ENCODE measurements at regions not wholly inside any gene's neighbourhood (a gene's known extent, or its start where the extent isn't known, plus 50 kb on each side); places are given as distances from the start of the nearest gene placed in this dataset.

DNA sequence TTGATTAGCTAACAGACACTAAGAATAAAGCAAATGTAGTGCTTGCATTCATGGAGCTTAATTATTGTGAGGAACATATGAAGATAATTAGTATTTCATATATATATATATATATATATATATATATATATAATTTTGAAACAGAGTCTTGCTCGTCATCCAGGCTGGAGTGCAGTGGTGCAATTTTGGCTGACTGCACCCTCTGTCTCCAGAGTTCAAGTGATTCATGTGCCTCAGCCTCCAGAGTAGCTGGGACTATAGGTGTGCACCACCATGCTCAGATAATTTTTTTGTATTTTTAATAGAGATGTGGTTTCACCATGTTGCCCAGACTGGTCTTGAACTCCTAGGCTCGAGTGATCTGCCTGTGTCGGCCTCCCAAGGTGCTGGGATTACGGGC, 1091.6 kb upstream of the TMEM132C start:
- no peak overlapping the region for H3K4me2 ChIP-seq
- Mint-ChIP-seq H3K27me3 (ENCODE audit: insufficient read depth, low read depth) (peaks cover 11% of the 10 kb centered on the region), H3K36me3 (no peaks in the 10 kb centered on the region), H3K4me3 (no peak overlapping the region), H3K9me3 (peaks cover 16% of the 10 kb centered on the region), H3K4me1 (peaks cover 2% of the 10 kb centered on the region), H3K27ac (no peak overlapping the region)
- no peak overlapping the region for H3K9ac ChIP-seq
- TF ChIP-seq, protein P1, sequence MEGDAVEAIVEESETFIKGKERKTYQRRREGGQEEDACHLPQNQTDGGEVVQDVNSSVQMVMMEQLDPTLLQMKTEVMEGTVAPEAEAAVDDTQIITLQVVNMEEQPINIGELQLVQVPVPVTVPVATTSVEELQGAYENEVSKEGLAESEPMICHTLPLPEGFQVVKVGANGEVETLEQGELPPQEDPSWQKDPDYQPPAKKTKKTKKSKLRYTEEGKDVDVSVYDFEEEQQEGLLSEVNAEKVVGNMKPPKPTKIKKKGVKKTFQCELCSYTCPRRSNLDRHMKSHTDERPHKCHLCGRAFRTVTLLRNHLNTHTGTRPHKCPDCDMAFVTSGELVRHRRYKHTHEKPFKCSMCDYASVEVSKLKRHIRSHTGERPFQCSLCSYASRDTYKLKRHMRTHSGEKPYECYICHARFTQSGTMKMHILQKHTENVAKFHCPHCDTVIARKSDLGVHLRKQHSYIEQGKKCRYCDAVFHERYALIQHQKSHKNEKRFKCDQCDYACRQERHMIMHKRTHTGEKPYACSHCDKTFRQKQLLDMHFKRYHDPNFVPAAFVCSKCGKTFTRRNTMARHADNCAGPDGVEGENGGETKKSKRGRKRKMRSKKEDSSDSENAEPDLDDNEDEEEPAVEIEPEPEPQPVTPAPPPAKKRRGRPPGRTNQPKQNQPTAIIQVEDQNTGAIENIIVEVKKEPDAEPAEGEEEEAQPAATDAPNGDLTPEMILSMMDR (IDR thresholded peaks at IDR 0.05), result no peak
- TF ChIP-seq EZH2 (IDR thresholded peaks at IDR 0.05), result no peak
- TF ChIP-seq EZH2phosphoT487 (IDR thresholded peaks at IDR 0.05), result no peak
- no peaks in the 10 kb centered on the region for H3F3A ChIP-seq (ENCODE audit: low read depth)
- H2AFZ ChIP-seq (replicated peaks), result no peak overlapping the region
- no peak for DNase-seq (ENCODE audit: low spot score)
- no peaks in the 10 kb centered on the region for H4K20me1 ChIP-seq (ENCODE audit: low read depth)
- H3K27me3 ChIP-seq, result no peaks in the 10 kb centered on the region
- H3K4me1 ChIP-seq, result no peaks in the 10 kb centered on the region
- no peak overlapping the region for H3K27ac ChIP-seq
- H3K9me3 ChIP-seq (ENCODE audit: low read depth), result no peaks in the 10 kb centered on the region
- no peaks in the 10 kb centered on the region for H3K36me3 ChIP-seq
- H3K79me2 ChIP-seq (ENCODE audit: low read depth), result no peaks in the 10 kb centered on the region
- no peak overlapping the region for H3K4me3 ChIP-seq

DNA sequence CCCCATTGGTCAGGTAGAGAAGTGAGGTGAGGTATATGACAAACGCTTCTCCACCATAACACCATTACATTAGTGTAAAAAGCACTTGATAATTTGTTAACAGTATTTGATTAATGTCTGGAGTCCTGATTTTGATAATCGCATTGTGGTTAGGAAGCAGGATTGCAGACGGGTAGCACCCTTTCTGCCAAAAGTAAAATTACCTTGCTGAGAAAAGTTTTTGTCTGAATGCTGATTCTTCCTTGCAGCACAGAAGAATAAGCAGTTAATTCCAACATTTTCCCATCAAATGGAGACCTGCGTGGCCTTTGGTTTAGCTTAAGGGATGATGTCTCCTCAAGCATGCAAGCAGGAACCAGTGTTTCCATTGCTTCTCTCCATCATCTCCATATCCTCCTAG, 1090.2 kb upstream of the TMEM132C start:
- Histone ChIP-seq H4K20me1 (ENCODE audit: low read depth) (no peaks in the 10 kb centered on the region), H3K9me3 (ENCODE audit: low read depth) (no peaks in the 10 kb centered on the region), H2AFZ (replicated peaks) (no peak overlapping the region), H3K4me3 (no peak overlapping the region), H3K79me2 (ENCODE audit: low read depth) (no peaks in the 10 kb centered on the region), H3K4me1 (no peaks in the 10 kb centered on the region), H3F3A (ENCODE audit: low read depth) (no peaks in the 10 kb centered on the region), H3K27ac (no peak overlapping the region), H3K36me3 (no peaks in the 10 kb centered on the region), H3K27me3 (no peaks in the 10 kb centered on the region), H3K9ac (no peak overlapping the region), H3K4me2 (no peak overlapping the region)
- no peaks in the 10 kb centered on the region for H3K36me3 Mint-ChIP-seq
- H3K4me3 Mint-ChIP-seq, result no peak overlapping the region
- H3K27ac Mint-ChIP-seq, result no peak overlapping the region
- no peak for TF ChIP-seq EZH2 (IDR thresholded peaks at IDR 0.05)
- TF ChIP-seq, protein P1 (IDR thresholded peaks at IDR 0.05), result no peak
- no peak for TF ChIP-seq EZH2phosphoT487 (IDR thresholded peaks at IDR 0.05)
- no peaks in the 10 kb centered on the region for H3K4me1 Mint-ChIP-seq
- peaks cover 9% of the 10 kb centered on the region for H3K27me3 Mint-ChIP-seq (ENCODE audit: insufficient read depth, low read depth)
- H3K9me3 Mint-ChIP-seq, result peaks cover 14% of the 10 kb centered on the region
- no peak for DNase-seq (ENCODE audit: low spot score)

DNA sequence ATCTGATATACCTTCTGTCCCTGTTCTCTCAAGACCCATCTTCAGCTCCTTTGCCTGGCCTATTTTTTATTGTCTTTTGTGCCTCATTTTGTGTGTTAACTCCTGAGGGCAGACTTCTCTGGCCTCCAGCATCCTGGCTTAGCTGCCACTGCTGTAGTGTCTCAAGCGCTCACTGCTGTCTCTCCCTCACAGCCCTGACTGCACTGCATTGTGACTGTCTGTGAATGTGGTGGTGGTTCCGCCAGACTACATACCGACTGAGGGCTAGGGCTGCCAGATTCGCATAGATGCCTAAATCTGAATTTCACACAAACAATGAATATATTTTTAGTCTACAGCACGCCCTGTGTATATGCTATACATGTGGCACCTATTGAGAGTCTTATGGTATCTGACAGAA, 1088.9 kb upstream of the TMEM132C start:
- no peaks in the 10 kb centered on the region for H3K4me1 ChIP-seq
- H3F3A ChIP-seq (ENCODE audit: low read depth), result no peaks in the 10 kb centered on the region
- Mint-ChIP-seq H3K27me3 (ENCODE audit: insufficient read depth, low read depth) (peaks cover 3% of the 10 kb centered on the region), H3K4me1 (no peaks in the 10 kb centered on the region), H3K4me3 (no peak overlapping the region), H3K36me3 (no peaks in the 10 kb centered on the region), H3K27ac (no peak overlapping the region), H3K9me3 (peaks cover 14% of the 10 kb centered on the region)
- no peak overlapping the region for H3K4me3 ChIP-seq
- TF ChIP-seq EZH2phosphoT487 (IDR thresholded peaks at IDR 0.05) (no peak), EZH2 (IDR thresholded peaks at IDR 0.05) (no peak)
- TF ChIP-seq, protein P1 (IDR thresholded peaks at IDR 0.05), result no peak
- H3K4me2 ChIP-seq, result no peak overlapping the region
- no peaks in the 10 kb centered on the region for H3K9me3 ChIP-seq (ENCODE audit: low read depth)
- DNase-seq (ENCODE audit: low spot score), result no peak
- no peak overlapping the region for H2AFZ ChIP-seq (replicated peaks)
- no peaks in the 10 kb centered on the region for H3K36me3 ChIP-seq
- no peak overlapping the region for H3K9ac ChIP-seq
- H4K20me1 ChIP-seq (ENCODE audit: low read depth), result no peaks in the 10 kb centered on the region
- no peak overlapping the region for H3K27ac ChIP-seq
- H3K27me3 ChIP-seq, result no peaks in the 10 kb centered on the region
- H3K79me2 ChIP-seq (ENCODE audit: low read depth), result no peaks in the 10 kb centered on the region
